Fibroblast of lung (primary cell): ENCODE measurements at regions not wholly inside any gene's neighbourhood (a gene's known extent, or its start where the extent isn't known, plus 50 kb on each side); places are given as distances from the start of the nearest gene placed in this dataset.

ENCODE experiments used
- DNase-seq, 2 donors: peaks; one replicate each; pipeline versions ENCODE4 v3.0.0 to v3.0.0-alpha.2; 2010; ENCODE audit warnings: low read depth in 2 of 2
- H2AFZ ChIP-seq: 2 replicates; pipeline ENCODE4 v1.5.1; 2012; ENCODE audit warnings: low read length, control low read depth, inconsistent platforms
- H3K27ac ChIP-seq: 2 replicates; pipeline ENCODE4 v1.5.1; 2011; ENCODE audit warnings: low read length, control low read depth; ENCODE audit not compliant: insufficient read depth
- H3K27me3 ChIP-seq: 2 replicates; pipeline ENCODE4 v1.5.1; 2011; ENCODE audit warnings: mild to moderate bottlenecking, low read length; ENCODE audit not compliant: control insufficient read depth, insufficient read depth
- H3K36me3 ChIP-seq: 2 replicates; pipeline ENCODE4 v1.5.1; 2011; ENCODE audit warnings: low read length; ENCODE audit not compliant: control insufficient read depth, insufficient read depth
- H3K4me1 ChIP-seq: 2 replicates; pipeline ENCODE4 v1.5.1; 2011; ENCODE audit warnings: low read length; ENCODE audit not compliant: control insufficient read depth, insufficient read depth; ENCODE audit errors: extremely low read depth
- H3K4me2 ChIP-seq: 2 replicates; pipeline ENCODE4 v1.5.1; 2011; ENCODE audit warnings: low read length, control low read depth; ENCODE audit not compliant: insufficient read depth; ENCODE audit errors: extremely low read depth
- H3K4me3 ChIP-seq, 4 experiments: fragments of 200-600 bp in 1 of 4; sonication (generic) in 1 of 4; replicated peaks in 1 of 4; 2 replicates each; pipeline ENCODE4 v1.5.1; 2011 to 2016; ENCODE audit warnings: low read length in 4 of 4, low read depth in 3 of 4, mild to moderate bottlenecking in 3 of 4, control low read depth in 2 of 4, inconsistent platforms in 1 of 4, mixed read lengths in 1 of 4; ENCODE audit not compliant: insufficient read depth in 1 of 4; ENCODE audit errors: control extremely low read depth in 1 of 4
- H3K79me2 ChIP-seq: 2 replicates; pipeline ENCODE4 v1.5.1; 2012; ENCODE audit warnings: mild to moderate bottlenecking, low read length, inconsistent platforms; ENCODE audit not compliant: control insufficient read depth, insufficient read depth
- H3K9ac ChIP-seq: 2 replicates; pipeline ENCODE4 v1.5.1; 2011; ENCODE audit warnings: mild to moderate bottlenecking, low read length, control low read depth; ENCODE audit not compliant: insufficient read depth
- H3K9me3 ChIP-seq: 2 replicates; pipeline ENCODE4 v1.5.1; 2012; ENCODE audit warnings: low read depth, low read length; ENCODE audit not compliant: control insufficient read depth, insufficient read depth
- H4K20me1 ChIP-seq: 2 replicates; pipeline ENCODE4 v1.5.1; 2011; ENCODE audit warnings: low read length; ENCODE audit not compliant: control insufficient read depth, insufficient read depth; ENCODE audit errors: extremely low read depth
- EZH2 ChIP-seq: IDR thresholded peaks from 2 replicates; pipeline ENCODE4 v1.5.1; 2012; ENCODE audit warnings: low read length, control low read depth, mild to moderate bottlenecking; ENCODE audit errors: missing control alignments
- TF ChIP-seq, protein P1 (sequence below), 2 donors: IDR thresholded peaks in 1 of 2; conservative IDR thresholded peaks in 1 of 2; 1 replicate in 1 of 2; 2 replicates in 1 of 2; pipeline ENCODE4 v1.5.1; 2011 to 2012; ENCODE audit warnings: low read length in 2 of 2, control low read depth in 1 of 2, inconsistent platforms in 1 of 2, low read depth in 1 of 2, mild to moderate bottlenecking in 1 of 2

DNA sequence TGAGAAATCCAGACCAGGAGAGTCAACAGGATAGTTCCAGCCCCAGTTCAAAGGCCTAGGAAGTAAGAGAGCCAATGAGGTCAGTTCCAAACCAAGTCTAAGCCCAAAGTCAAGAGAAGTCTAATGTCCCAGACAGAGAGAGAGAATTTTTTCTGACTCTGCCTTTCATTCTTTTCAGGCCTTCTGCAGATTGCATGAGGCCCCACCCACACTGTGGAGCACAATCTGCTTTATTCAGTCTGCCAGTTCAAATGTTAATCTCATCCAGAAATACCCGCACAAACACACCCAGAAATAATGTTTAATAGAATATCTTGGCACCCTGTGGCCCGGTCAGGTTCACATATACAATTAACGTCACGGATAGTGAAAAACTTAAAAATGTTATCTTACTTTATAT lies 962.4 kb upstream of the SOX9 start:
- no peak overlapping the region for H3K9ac ChIP-seq
- no peaks in the 10 kb centered on the region for H3K27me3 ChIP-seq
- no peaks in the 10 kb centered on the region for H3K4me1 ChIP-seq
- no peak overlapping the region for H3K4me2 ChIP-seq
- no peak overlapping the region for H3K4me3 ChIP-seq
- H4K20me1 ChIP-seq: no peaks in the 10 kb centered on the region
- no peak overlapping the region for H3K27ac ChIP-seq
- H2AFZ ChIP-seq: no peak overlapping the region
- TF ChIP-seq, protein P1, sequence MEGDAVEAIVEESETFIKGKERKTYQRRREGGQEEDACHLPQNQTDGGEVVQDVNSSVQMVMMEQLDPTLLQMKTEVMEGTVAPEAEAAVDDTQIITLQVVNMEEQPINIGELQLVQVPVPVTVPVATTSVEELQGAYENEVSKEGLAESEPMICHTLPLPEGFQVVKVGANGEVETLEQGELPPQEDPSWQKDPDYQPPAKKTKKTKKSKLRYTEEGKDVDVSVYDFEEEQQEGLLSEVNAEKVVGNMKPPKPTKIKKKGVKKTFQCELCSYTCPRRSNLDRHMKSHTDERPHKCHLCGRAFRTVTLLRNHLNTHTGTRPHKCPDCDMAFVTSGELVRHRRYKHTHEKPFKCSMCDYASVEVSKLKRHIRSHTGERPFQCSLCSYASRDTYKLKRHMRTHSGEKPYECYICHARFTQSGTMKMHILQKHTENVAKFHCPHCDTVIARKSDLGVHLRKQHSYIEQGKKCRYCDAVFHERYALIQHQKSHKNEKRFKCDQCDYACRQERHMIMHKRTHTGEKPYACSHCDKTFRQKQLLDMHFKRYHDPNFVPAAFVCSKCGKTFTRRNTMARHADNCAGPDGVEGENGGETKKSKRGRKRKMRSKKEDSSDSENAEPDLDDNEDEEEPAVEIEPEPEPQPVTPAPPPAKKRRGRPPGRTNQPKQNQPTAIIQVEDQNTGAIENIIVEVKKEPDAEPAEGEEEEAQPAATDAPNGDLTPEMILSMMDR (conservative IDR thresholded peaks at IDR 0.05 in 1 of 2, IDR thresholded peaks at IDR 0.05 in 1 of 2; ENCODE audit: low read depth in 1 of 2, low read length in 2 of 2): no peak
- no peak for TF ChIP-seq EZH2
- no peaks in the 10 kb centered on the region for H3K9me3 ChIP-seq
- DNase-seq: no peak
- H3K36me3 ChIP-seq: no peaks in the 10 kb centered on the region
- no peaks in the 10 kb centered on the region for H3K79me2 ChIP-seq

DNA sequence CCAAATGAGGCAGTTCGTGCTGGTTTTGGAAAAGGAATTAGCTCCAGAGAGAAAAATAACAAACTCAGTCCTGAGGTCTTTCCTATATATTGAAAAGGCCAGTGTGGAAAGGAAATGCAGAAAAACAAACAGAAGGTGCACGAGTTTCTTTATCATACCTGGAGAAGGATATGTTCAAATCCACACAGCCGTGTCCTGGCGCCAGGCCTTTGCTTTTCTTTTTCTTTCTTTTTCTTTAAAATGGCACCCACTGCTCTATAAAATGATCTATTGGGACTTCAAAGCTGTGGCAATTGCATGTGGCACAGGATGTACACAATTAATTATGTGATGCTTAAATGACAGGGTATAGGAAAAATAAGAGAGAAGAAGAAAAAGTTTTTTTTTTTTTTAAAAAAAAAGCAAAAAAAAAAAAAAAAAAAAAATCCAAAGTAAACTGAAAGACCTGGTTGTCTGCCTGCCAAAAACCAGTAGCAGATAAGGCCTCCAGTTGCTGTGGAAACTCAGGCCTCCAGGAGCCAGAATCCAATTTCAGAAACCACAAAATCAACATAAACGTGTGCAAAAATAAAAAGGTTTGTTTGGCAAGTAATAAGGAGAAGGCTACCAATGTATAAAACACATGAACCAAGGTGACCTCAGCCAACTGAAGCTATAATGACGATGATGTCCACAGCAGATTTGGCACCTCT lies 957.6 kb upstream of the SOX9 start:
- no peak overlapping the region for H3K27ac ChIP-seq
- DNase-seq: peak; percentile 9 to 86
- no peak overlapping the region for H3K4me3 ChIP-seq
- no peaks in the 10 kb centered on the region for H4K20me1 ChIP-seq
- no peak overlapping the region for H2AFZ ChIP-seq
- no peaks in the 10 kb centered on the region for H3K79me2 ChIP-seq
- no peaks in the 10 kb centered on the region for H3K4me1 ChIP-seq
- TF ChIP-seq, protein P1 (conservative IDR thresholded peaks at IDR 0.05 in 1 of 2, IDR thresholded peaks at IDR 0.05 in 1 of 2; ENCODE audit: low read depth in 1 of 2, low read length in 2 of 2): no peak
- no peak for TF ChIP-seq EZH2
- H3K4me2 ChIP-seq: no peak overlapping the region
- no peak overlapping the region for H3K9ac ChIP-seq
- H3K27me3 ChIP-seq: no peaks in the 10 kb centered on the region
- no peaks in the 10 kb centered on the region for H3K9me3 ChIP-seq
- H3K36me3 ChIP-seq: no peaks in the 10 kb centered on the region

DNA sequence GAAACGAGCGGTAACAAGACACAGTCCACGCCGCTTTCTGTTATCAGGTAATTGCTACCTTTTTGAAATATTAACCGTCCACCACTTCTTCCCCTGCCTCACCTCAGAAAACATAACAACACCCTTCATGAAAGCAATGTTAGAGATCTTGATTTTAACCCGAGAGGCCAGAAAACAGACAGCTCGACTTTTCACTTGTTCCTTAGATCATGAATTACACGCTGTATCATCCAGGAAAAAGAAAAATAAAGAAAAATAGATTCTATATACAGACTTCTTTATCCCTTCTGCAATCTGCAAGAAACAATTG lies 957.1 kb upstream of the SOX9 start:
- Histone ChIP-seq H4K20me1 (no peaks in the 10 kb centered on the region), H3K27ac (no peak overlapping the region), H3K4me3 (no peak overlapping the region), H3K4me1 (no peaks in the 10 kb centered on the region), H3K36me3 (no peaks in the 10 kb centered on the region), H3K79me2 (no peaks in the 10 kb centered on the region), H2AFZ (no peak overlapping the region), H3K27me3 (no peaks in the 10 kb centered on the region), H3K9me3 (no peaks in the 10 kb centered on the region), H3K9ac (no peak overlapping the region), H3K4me2 (no peak overlapping the region)
- no peak for DNase-seq
- TF ChIP-seq EZH2: no peak
- TF ChIP-seq, protein P1 (conservative IDR thresholded peaks at IDR 0.05 in 1 of 2, IDR thresholded peaks at IDR 0.05 in 1 of 2; ENCODE audit: low read depth in 1 of 2, low read length in 2 of 2): no peak
